Skin of body (tissue), 1 donor: ENCODE measurements at regions not wholly inside any gene's neighbourhood (a gene's known extent, or its start where the extent isn't known, plus 50 kb on each side); places are given as distances from the start of the nearest gene placed in this dataset.

ENCODE experiments used
- DNase-seq: peaks from one replicate; lab custom pipeline; 2025; lab: John Stamatoyannopoulos, UW

- DNase-seq = no peak
Measured at GRCh38 chr9:10983251-10983650, 370.4 kb upstream of the PTPRD start.

- DNase-seq = no peak
Measured at GRCh38 chr9:10999646-11000045, 386.8 kb upstream of the PTPRD start.

GRCh38 chr9:11001546-11001945 lies 388.7 kb upstream of the PTPRD start:
- DNase-seq = no peak

GRCh38 chr9:11002705-11003104 lies 389.9 kb upstream of the PTPRD start:
- DNase-seq = no peak

GRCh38 chr9:11003836-11004235 lies 391.0 kb upstream of the PTPRD start:
- no peak for DNase-seq

- no peak for DNase-seq
Measured at GRCh38 chr9:11011696-11012095, 398.9 kb upstream of the PTPRD start.

GRCh38 chr9:11016081-11016480 lies 403.3 kb upstream of the PTPRD start:
- DNase-seq = no peak

- no peak for DNase-seq
Measured at GRCh38 chr9:11023201-11023600, 410.4 kb upstream of the PTPRD start.

GRCh38 chr9:11025775-11026174 lies 413.0 kb upstream of the PTPRD start:
- DNase-seq = no peak

GRCh38 chr9:11038366-11038765 lies 425.6 kb upstream of the PTPRD start:
- no peak for DNase-seq

GRCh38 chr9:11039006-11039405 lies 426.2 kb upstream of the PTPRD start:
- DNase-seq = no peak

GRCh38 chr9:11045589-11045988 lies 432.8 kb upstream of the PTPRD start:
- DNase-seq = no peak

- DNase-seq = no peak
Measured at GRCh38 chr9:11063263-11063662, 450.5 kb upstream of the PTPRD start.

- no peak for DNase-seq
Measured at GRCh38 chr9:11064909-11065308, 452.1 kb upstream of the PTPRD start.

- DNase-seq = no peak
Measured at GRCh38 chr9:11072176-11072575, 459.4 kb upstream of the PTPRD start.

GRCh38 chr9:11086561-11086960 lies 473.8 kb upstream of the PTPRD start:
- DNase-seq = no peak

GRCh38 chr9:11088821-11089374 lies 476.1 kb upstream of the PTPRD start:
- DNase-seq = no peak

- no peak for DNase-seq
Measured at GRCh38 chr9:11092974-11093373, 480.2 kb upstream of the PTPRD start.

- DNase-seq = no peak
Measured at GRCh38 chr9:11097020-11097419, 484.2 kb upstream of the PTPRD start.

- no peak for DNase-seq
Measured at GRCh38 chr9:11103525-11103924, 490.7 kb upstream of the PTPRD start.

GRCh38 chr9:11107196-11107595 lies 494.4 kb upstream of the PTPRD start:
- no peak for DNase-seq

GRCh38 chr9:11128156-11128555 lies 515.4 kb upstream of the PTPRD start:
- no peak for DNase-seq

- DNase-seq = no peak
Measured at GRCh38 chr9:11135851-11136250, 523.0 kb upstream of the PTPRD start.

- DNase-seq = no peak
Measured at GRCh38 chr9:11141357-11141756, 528.6 kb upstream of the PTPRD start.
